GM18909 (cell line): ENCODE measurements at regions not wholly inside any gene's neighbourhood (a gene's known extent, or its start where the extent isn't known, plus 50 kb on each side); places are given as distances from the start of the nearest gene placed in this dataset.
"Not testable (repeated sequence)": the region's sequence is repeated elsewhere in the genome, so short reads cannot be mapped to it uniquely, and the experiment has no call there.

Experiments
- ATAC-seq: cut with Tn5 transposase; IDR thresholded peaks from one replicate; pipeline ENCODE4 v1.9.1; 2021; ENCODE audit warnings: mild to moderate bottlenecking; ENCODE audit not compliant: unreplicated experiment, poor library complexity

- ATAC-seq, result no peak
Measured at GRCh38 chr18:56000041-56000440, 412.0 kb upstream of the TCF4 start.

GRCh38 chr18:55999641-56000040 is 411.6 kb upstream of the TCF4 start:
- ATAC-seq, result no peak

GRCh38 chr18:55998801-55999385 is 410.9 kb upstream of the TCF4 start:
- ATAC-seq, result no peak

- no peak for ATAC-seq
Measured at GRCh38 chr18:55998071-55998522, 410.1 kb upstream of the TCF4 start.

GRCh38 chr18:55997151-55997561 is 409.2 kb upstream of the TCF4 start:
- ATAC-seq, result peak; percentile 58

GRCh38 chr18:55996717-55997116 is 408.7 kb upstream of the TCF4 start:
- no peak for ATAC-seq

- ATAC-seq, result no peak
Measured at GRCh38 chr18:55990186-55990585, 402.2 kb upstream of the TCF4 start.

GRCh38 chr18:55988537-55988936 is 400.5 kb upstream of the TCF4 start:
- no peak for ATAC-seq

- ATAC-seq, result no peak
Measured at GRCh38 chr18:55983433-55983832, 395.4 kb upstream of the TCF4 start.

GRCh38 chr18:55982992-55983391 is 395.0 kb upstream of the TCF4 start:
- no peak for ATAC-seq

- ATAC-seq, result no peak
Measured at GRCh38 chr18:55981712-55982475, 393.9 kb upstream of the TCF4 start.

- ATAC-seq, result no peak
Measured at GRCh38 chr18:55974521-55974920, 386.5 kb upstream of the TCF4 start.

- no peak for ATAC-seq
Measured at GRCh38 chr18:55968550-55968949, 380.6 kb upstream of the TCF4 start.

GRCh38 chr18:55967019-55967418 is 379.0 kb upstream of the TCF4 start:
- ATAC-seq, result no peak

GRCh38 chr18:55964171-55964570 is 376.2 kb upstream of the TCF4 start:
- no peak for ATAC-seq

GRCh38 chr18:55953326-55953725 is 365.3 kb upstream of the TCF4 start:
- ATAC-seq, result no peak

GRCh38 chr18:55951738-55952137 is 363.7 kb upstream of the TCF4 start:
- not testable (repeated sequence) for ATAC-seq

GRCh38 chr18:55950379-55951166 is 362.6 kb upstream of the TCF4 start:
- no peak for ATAC-seq

GRCh38 chr18:55934821-55935220 is 346.8 kb upstream of the TCF4 start:
- ATAC-seq, result no peak

- no peak for ATAC-seq
Measured at GRCh38 chr18:55932675-55933074, 344.7 kb upstream of the TCF4 start.

GRCh38 chr18:55927831-55928230 is 339.8 kb upstream of the TCF4 start:
- ATAC-seq, result no peak
